B cell (primary cell): ENCODE measurements at regions not wholly inside any gene's neighbourhood (a gene's known extent, or its start where the extent isn't known, plus 50 kb on each side); places are given as distances from the start of the nearest gene placed in this dataset.

Experiments
- EZH2 ChIP-seq: IDR thresholded peaks from 2 replicates; pipeline ENCODE4 v1.6.1; 2012; ENCODE audit warnings: borderline replicate concordance, low read depth, mild to moderate bottlenecking, moderate library complexity, low read length; ENCODE audit not compliant: insufficient read depth, poor library complexity, severe bottlenecking
- TF ChIP-seq, protein P1 (sequence below): fragments of 200-600 bp; IDR thresholded peaks from one replicate; pipeline ENCODE4 v1.8.0; 2022; ENCODE audit warnings: antibody characterized with exemption, mild to moderate bottlenecking

- TF ChIP-seq, protein P1, sequence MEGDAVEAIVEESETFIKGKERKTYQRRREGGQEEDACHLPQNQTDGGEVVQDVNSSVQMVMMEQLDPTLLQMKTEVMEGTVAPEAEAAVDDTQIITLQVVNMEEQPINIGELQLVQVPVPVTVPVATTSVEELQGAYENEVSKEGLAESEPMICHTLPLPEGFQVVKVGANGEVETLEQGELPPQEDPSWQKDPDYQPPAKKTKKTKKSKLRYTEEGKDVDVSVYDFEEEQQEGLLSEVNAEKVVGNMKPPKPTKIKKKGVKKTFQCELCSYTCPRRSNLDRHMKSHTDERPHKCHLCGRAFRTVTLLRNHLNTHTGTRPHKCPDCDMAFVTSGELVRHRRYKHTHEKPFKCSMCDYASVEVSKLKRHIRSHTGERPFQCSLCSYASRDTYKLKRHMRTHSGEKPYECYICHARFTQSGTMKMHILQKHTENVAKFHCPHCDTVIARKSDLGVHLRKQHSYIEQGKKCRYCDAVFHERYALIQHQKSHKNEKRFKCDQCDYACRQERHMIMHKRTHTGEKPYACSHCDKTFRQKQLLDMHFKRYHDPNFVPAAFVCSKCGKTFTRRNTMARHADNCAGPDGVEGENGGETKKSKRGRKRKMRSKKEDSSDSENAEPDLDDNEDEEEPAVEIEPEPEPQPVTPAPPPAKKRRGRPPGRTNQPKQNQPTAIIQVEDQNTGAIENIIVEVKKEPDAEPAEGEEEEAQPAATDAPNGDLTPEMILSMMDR: no peak
- TF ChIP-seq EZH2: no peak
These were observed 59.3 kb upstream of the VWC2 start for GRCh38 chr7:49714182-49714581.
